ENCODE measurements at regions not wholly inside any gene's neighbourhood (a gene's known extent, or its start where the extent isn't known, plus 50 kb on each side); places are given as distances from the start of the nearest gene placed in this dataset.

GRCh38 chr5:135248801-135249231, 150.2 kb downstream of the MACROH2A1 start:
- DNase-seq (ENCODE audit: low spot score) = no peak

- DNase-seq (ENCODE audit: low spot score) = peak; percentile 85
Measured at GRCh38 chr5:135246923-135247795, 151.9 kb downstream of the MACROH2A1 start.

GRCh38 chr5:135246605-135246922, 152.5 kb downstream of the MACROH2A1 start:
- no peak for DNase-seq (ENCODE audit: low spot score)

- peak; percentile 67 for DNase-seq (ENCODE audit: low spot score)
Measured at GRCh38 chr5:135245521-135246499, 153.2 kb downstream of the MACROH2A1 start.

GRCh38 chr5:135244620-135245021, 154.4 kb downstream of the MACROH2A1 start:
- DNase-seq (ENCODE audit: low spot score) = no peak

- DNase-seq (ENCODE audit: low spot score) = no peak
Measured at GRCh38 chr5:135243556-135244285, 155.3 kb downstream of the MACROH2A1 start.

- no peak for DNase-seq (ENCODE audit: low spot score)
Measured at GRCh38 chr5:135242866-135243555, 156.0 kb downstream of the MACROH2A1 start.

GRCh38 chr5:135242021-135242865, 156.8 kb downstream of the MACROH2A1 start:
- DNase-seq (ENCODE audit: low spot score) = peak; percentile 85

GRCh38 chr5:135241536-135241935, 157.5 kb downstream of the MACROH2A1 start:
- no peak for DNase-seq (ENCODE audit: low spot score)

GRCh38 chr5:135240781-135241360, 158.2 kb downstream of the MACROH2A1 start:
- DNase-seq (ENCODE audit: low spot score) = no peak

GRCh38 chr5:135240283-135240633, 158.8 kb downstream of the MACROH2A1 start:
- DNase-seq (ENCODE audit: low spot score) = no peak

- DNase-seq (ENCODE audit: low spot score) = peak; percentile 54
Measured at GRCh38 chr5:135239453-135240282, 159.4 kb downstream of the MACROH2A1 start.

- DNase-seq (ENCODE audit: low spot score) = no peak
Measured at GRCh38 chr5:135238622-135239452, 160.2 kb downstream of the MACROH2A1 start.

GRCh38 chr5:135237748-135238103, 161.3 kb downstream of the MACROH2A1 start:
- no peak for DNase-seq (ENCODE audit: low spot score)

GRCh38 chr5:135236908-135237747, 161.9 kb downstream of the MACROH2A1 start:
- no peak for DNase-seq (ENCODE audit: low spot score)

- no peak for DNase-seq (ENCODE audit: low spot score)
Measured at GRCh38 chr5:135236228-135236907, 162.7 kb downstream of the MACROH2A1 start.
